SK-N-MC (cell line): ENCODE measurements at regions not wholly inside any gene's neighbourhood (a gene's known extent, or its start where the extent isn't known, plus 50 kb on each side); places are given as distances from the start of the nearest gene placed in this dataset.

Source experiments
- EZH2 ChIP-seq: fragments of 200-600 bp; sonication (generic); IDR thresholded peaks from one replicate; pipeline ENCODE4 v1.6.1; 2017; ENCODE audit warnings: antibody characterized with exemption
- FOXP2 ChIP-seq: optimal IDR thresholded peaks from 2 replicates; pipeline ENCODE3; 2011; ENCODE audit warnings: mild to moderate bottlenecking, moderate library complexity; ENCODE audit not compliant: insufficient read depth; ENCODE audit errors: extremely low read length, control extremely low read depth
- POLR2AphosphoS5 ChIP-seq: IDR thresholded peaks from 2 replicates; pipeline ENCODE4 v1.6.1; 2012; ENCODE audit warnings: mild to moderate bottlenecking, low read depth, low read length, borderline replicate concordance

DNA sequence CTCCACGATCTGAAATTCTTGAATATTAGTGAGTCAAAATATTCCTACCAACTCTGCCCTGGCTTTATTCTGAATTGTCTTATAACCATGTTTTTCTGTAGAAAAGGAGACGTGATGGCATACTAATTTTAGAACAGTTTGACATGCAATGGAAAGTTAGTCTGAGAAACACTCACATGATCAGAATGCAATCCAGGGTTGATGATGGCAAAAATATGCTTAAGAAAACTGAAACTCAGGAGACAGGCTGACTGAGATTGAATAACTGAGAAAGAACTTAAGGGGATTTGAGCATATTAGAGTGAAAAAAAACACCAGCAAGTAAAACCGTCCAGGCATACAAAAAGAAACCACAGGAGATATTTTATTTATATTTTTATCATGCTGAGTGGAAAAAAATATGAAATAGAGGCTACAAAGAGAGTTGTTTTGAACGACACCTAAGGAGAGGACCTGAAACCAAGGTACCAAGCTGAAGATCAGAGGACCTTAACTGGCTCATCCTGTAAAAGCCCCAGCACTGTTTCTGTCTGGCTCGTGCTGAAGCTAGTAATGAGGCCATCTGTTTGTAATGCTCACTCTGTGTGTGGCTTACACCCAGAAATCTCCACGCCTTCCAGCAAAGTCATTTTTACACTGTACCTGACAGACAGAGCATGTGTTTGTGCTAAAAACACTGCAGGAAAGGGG lies 437.2 kb upstream of the PKDCC start:
- TF ChIP-seq POLR2AphosphoS5 (no peak), EZH2 (no peak), FOXP2 (no peak)
